GM10266 (cell line): ENCODE measurements at regions not wholly inside any gene's neighbourhood (a gene's known extent, or its start where the extent isn't known, plus 50 kb on each side); places are given as distances from the start of the nearest gene placed in this dataset.

Source experiments
- DNase-seq: peaks from one replicate; pipeline ENCODE4 v3.0.0; 2012; ENCODE audit errors: extremely low spot score
- CTCF ChIP-seq: IDR thresholded peaks from 2 replicates; pipeline ENCODE4 v1.5.1; 2012; ENCODE audit warnings: mild to moderate bottlenecking, low read depth; ENCODE audit not compliant: control insufficient read depth, insufficient read depth; ENCODE audit errors: missing control alignments

GRCh38 chr13:111625526-111626315, 305.3 kb downstream of the TEX29 start:
- TF ChIP-seq CTCF: no peak
- no peak for DNase-seq

GRCh38 chr13:111626371-111627305, 306.2 kb downstream of the TEX29 start:
- no peak for DNase-seq
- no peak for TF ChIP-seq CTCF

GRCh38 chr13:111627596-111627995, 307.2 kb downstream of the TEX29 start:
- DNase-seq: no peak
- no peak for TF ChIP-seq CTCF

- DNase-seq: no peak
- no peak for TF ChIP-seq CTCF
Measured at GRCh38 chr13:111629016-111629415, 308.6 kb downstream of the TEX29 start.

- DNase-seq: no peak
- TF ChIP-seq CTCF: no peak
Measured at GRCh38 chr13:111629457-111629856, 309.0 kb downstream of the TEX29 start.

- DNase-seq: no peak
- no peak for TF ChIP-seq CTCF
Measured at GRCh38 chr13:111629926-111630325, 309.5 kb downstream of the TEX29 start.
